ENCODE measurements at regions not wholly inside any gene's neighbourhood (a gene's known extent, or its start where the extent isn't known, plus 50 kb on each side); places are given as distances from the start of the nearest gene placed in this dataset.

GRCh38 chr10:31133792-31134310, 102.2 kb upstream of the ZNF438 start:
- TF ChIP-seq, protein P1, sequence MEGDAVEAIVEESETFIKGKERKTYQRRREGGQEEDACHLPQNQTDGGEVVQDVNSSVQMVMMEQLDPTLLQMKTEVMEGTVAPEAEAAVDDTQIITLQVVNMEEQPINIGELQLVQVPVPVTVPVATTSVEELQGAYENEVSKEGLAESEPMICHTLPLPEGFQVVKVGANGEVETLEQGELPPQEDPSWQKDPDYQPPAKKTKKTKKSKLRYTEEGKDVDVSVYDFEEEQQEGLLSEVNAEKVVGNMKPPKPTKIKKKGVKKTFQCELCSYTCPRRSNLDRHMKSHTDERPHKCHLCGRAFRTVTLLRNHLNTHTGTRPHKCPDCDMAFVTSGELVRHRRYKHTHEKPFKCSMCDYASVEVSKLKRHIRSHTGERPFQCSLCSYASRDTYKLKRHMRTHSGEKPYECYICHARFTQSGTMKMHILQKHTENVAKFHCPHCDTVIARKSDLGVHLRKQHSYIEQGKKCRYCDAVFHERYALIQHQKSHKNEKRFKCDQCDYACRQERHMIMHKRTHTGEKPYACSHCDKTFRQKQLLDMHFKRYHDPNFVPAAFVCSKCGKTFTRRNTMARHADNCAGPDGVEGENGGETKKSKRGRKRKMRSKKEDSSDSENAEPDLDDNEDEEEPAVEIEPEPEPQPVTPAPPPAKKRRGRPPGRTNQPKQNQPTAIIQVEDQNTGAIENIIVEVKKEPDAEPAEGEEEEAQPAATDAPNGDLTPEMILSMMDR (conservative IDR thresholded peaks at IDR 0.05; ENCODE audit: low read depth in 2 of 2), result no peak
- TF ChIP-seq REST (IDR thresholded peaks at IDR 0.05; ENCODE audit: unreplicated experiment) (no peak), POLR2AphosphoS5 (IDR thresholded peaks at IDR 0.05; ENCODE audit: low read depth) (no peak; the same call in 1 of the 2 replicates), STAT1 (IDR thresholded peaks at IDR 0.05; ENCODE audit: unreplicated experiment) (no peak), EZH2 (IDR thresholded peaks at IDR 0.05; ENCODE audit: low read depth, unreplicated experiment) (no peak), CREB1 (CRISPR knock-in tag; IDR thresholded peaks at IDR 0.05; ENCODE audit: low read depth) (peak; percentile 80), EZH2phosphoT487 (IDR thresholded peaks at IDR 0.05; ENCODE audit: unreplicated experiment) (no peak)
